ENCODE measurements at regions not wholly inside any gene's neighbourhood (a gene's known extent, or its start where the extent isn't known, plus 50 kb on each side); places are given as distances from the start of the nearest gene placed in this dataset.

- TF ChIP-seq CTCF (IDR thresholded peaks at IDR 0.05) (no peak), POLR2AphosphoS5 (IDR thresholded peaks at IDR 0.05; ENCODE audit: low read depth, low read length) (no peak), SIN3A (IDR thresholded peaks at IDR 0.05; ENCODE audit: borderline replicate concordance, insufficient read depth, low read depth, low read length) (no peak), REST (IDR thresholded peaks at IDR 0.05; ENCODE audit: insufficient read depth in 1 of 2, low read depth in 2 of 2, low read length in 1 of 2) (no peak), TCF7L2 (IDR thresholded peaks at IDR 0.05; ENCODE audit: low read depth, low read length) (no peak)
Observed at GRCh38 chr7:96546426-96546825, 163.2 kb downstream of the SEM1 start.
